GM21381 (cell line): ENCODE measurements at regions not wholly inside any gene's neighbourhood (a gene's known extent, or its start where the extent isn't known, plus 50 kb on each side); places are given as distances from the start of the nearest gene placed in this dataset.
A peak's percentile ranks its signal among the peaks of the same experiment; 100 is the strongest.

Experiments
- ATAC-seq: cut with Tn5 transposase; IDR thresholded peaks from one replicate; pipeline ENCODE4 v1.9.1; 2021; ENCODE audit warnings: mild to moderate bottlenecking, moderate library complexity; ENCODE audit not compliant: unreplicated experiment

GRCh38 chr12:97082029-97082428 is 175.0 kb downstream of the NEDD1 start:
- no peak for ATAC-seq

GRCh38 chr12:97093187-97093683 is 186.2 kb downstream of the NEDD1 start:
- no peak for ATAC-seq

GRCh38 chr12:97097734-97098133 is 190.7 kb downstream of the NEDD1 start:
- no peak for ATAC-seq

- ATAC-seq = no peak
Observed at GRCh38 chr12:97109441-97109840, 202.4 kb downstream of the NEDD1 start.

GRCh38 chr12:97112136-97112535 is 205.1 kb downstream of the NEDD1 start:
- ATAC-seq = no peak

GRCh38 chr12:97118796-97119375 is 211.8 kb downstream of the NEDD1 start:
- ATAC-seq = no peak

- no peak for ATAC-seq
Observed at GRCh38 chr12:97127061-97127460, 220.0 kb downstream of the NEDD1 start.

GRCh38 chr12:97131220-97131981 is 224.3 kb downstream of the NEDD1 start:
- no peak for ATAC-seq

GRCh38 chr12:97132270-97132669 is 225.2 kb downstream of the NEDD1 start:
- ATAC-seq = no peak

- ATAC-seq = no peak
Observed at GRCh38 chr12:97134495-97134894, 227.4 kb downstream of the NEDD1 start.

- no peak for ATAC-seq
Observed at GRCh38 chr12:97140355-97140754, 233.3 kb downstream of the NEDD1 start.

GRCh38 chr12:97142737-97143410 is 235.8 kb downstream of the NEDD1 start:
- no peak for ATAC-seq

- peak; percentile 99 for ATAC-seq
Observed at GRCh38 chr12:97148941-97149559, 242.0 kb downstream of the NEDD1 start.

- no peak for ATAC-seq
Observed at GRCh38 chr12:97151481-97151880, 244.4 kb downstream of the NEDD1 start.

GRCh38 chr12:97159377-97159776 is 252.3 kb downstream of the NEDD1 start:
- no peak for ATAC-seq

- no peak for ATAC-seq
Observed at GRCh38 chr12:97160277-97160676, 253.2 kb downstream of the NEDD1 start.

GRCh38 chr12:97162173-97162572 is 255.1 kb downstream of the NEDD1 start:
- ATAC-seq = no peak

- ATAC-seq = no peak
Observed at GRCh38 chr12:97164936-97165335, 257.9 kb downstream of the NEDD1 start.

- no peak for ATAC-seq
Observed at GRCh38 chr12:97167598-97167997, 260.5 kb downstream of the NEDD1 start.

- ATAC-seq = no peak
Observed at GRCh38 chr12:97168804-97169203, 261.7 kb downstream of the NEDD1 start.

- ATAC-seq = no peak
Observed at GRCh38 chr12:97169889-97170567, 263.0 kb downstream of the NEDD1 start.
